ENCODE measurements at regions not wholly inside any gene's neighbourhood (a gene's known extent, or its start where the extent isn't known, plus 50 kb on each side); places are given as distances from the start of the nearest gene placed in this dataset.

DNA sequence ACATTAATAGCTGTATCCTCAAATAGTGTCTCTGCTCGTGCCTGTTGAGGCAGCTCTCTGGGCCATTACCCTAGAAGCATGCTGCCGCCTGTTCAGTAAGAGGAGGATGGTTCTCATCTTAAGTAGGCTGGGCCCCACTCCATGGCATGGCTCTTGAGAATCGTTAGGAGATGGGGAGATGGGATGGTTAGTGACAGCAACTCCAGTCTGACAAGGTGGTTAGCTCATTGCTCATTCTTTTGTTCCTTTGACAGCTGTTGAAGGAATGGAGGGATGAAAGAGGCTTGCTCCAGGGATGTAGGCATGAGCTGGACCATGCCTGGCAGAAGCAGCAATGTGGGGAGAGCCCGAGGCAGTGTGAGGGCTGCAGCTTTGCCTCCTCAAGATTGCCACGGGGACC lies 68.2 kb downstream of the MAP10 start:
- no peak for DNase-seq (ENCODE audit: low spot score)
- Histone ChIP-seq H3K9me3 (ENCODE audit: control insufficient read depth in 4 of 4, low read length in 3 of 4) (no peaks in the 10 kb centered on the region), H3K4me1 (ENCODE audit: control insufficient read depth in 4 of 4, insufficient read depth in 4 of 4, low read length in 3 of 4) (peaks cover 0 to 9% (median 5%) of the 10 kb centered on the region in 4 donors), H3K36me3 (ENCODE audit: control insufficient read depth in 4 of 4, insufficient read depth in 3 of 4, low read depth in 1 of 4, low read length in 3 of 4) (no peaks in the 10 kb centered on the region), H3K27me3 (ENCODE audit: control insufficient read depth in 4 of 4, insufficient read depth in 4 of 4, low read length in 3 of 4) (no peaks in the 10 kb centered on the region), H3K9ac (ENCODE audit: low read depth in 1 of 2, low read length in 2 of 2) (no peak overlapping the region), H3K4me3 (ENCODE audit: low read depth in 1 of 3, low read length in 3 of 3) (no peak overlapping the region), H3K27ac (ENCODE audit: low read depth in 1 of 2, low read length in 2 of 2) (no peak overlapping the region)
- 82% methylated on average over 5 of the region's 5 CpGs for WGBS
- TF ChIP-seq SP1 (IDR thresholded peaks at IDR 0.05), result no peak
- no peak for TF ChIP-seq TAF1 (conservative IDR thresholded peaks at IDR 0.05)
- TF ChIP-seq HNF4G (IDR thresholded peaks at IDR 0.05), result no peak
- TF ChIP-seq HNF4A (conservative IDR thresholded peaks at IDR 0.05), result no peak
- no peak for TF ChIP-seq RAD21 (IDR thresholded peaks at IDR 0.05)
- TF ChIP-seq CTCF (IDR thresholded peaks at IDR 0.05; ENCODE audit: low read depth, low read length, missing input control), result no peak
- TF ChIP-seq NR2F2 (IDR thresholded peaks at IDR 0.05), result no peak
- no peak for TF ChIP-seq YY1 (IDR thresholded peaks at IDR 0.05)
- no peak for TF ChIP-seq RXRA (IDR thresholded peaks at IDR 0.05)
- no peak for TF ChIP-seq FOXA2 (IDR thresholded peaks at IDR 0.05)
- no peak for TF ChIP-seq JUND (IDR thresholded peaks at IDR 0.05)
- no peak for TF ChIP-seq MAX (IDR thresholded peaks at IDR 0.05)
- TF ChIP-seq FOXA1 (IDR thresholded peaks at IDR 0.05), result no peak
- no peak for TF ChIP-seq GABPA (IDR thresholded peaks at IDR 0.05 in 1 of 2, conservative IDR thresholded peaks at IDR 0.05 in 1 of 2)
- TF ChIP-seq, protein P1, sequence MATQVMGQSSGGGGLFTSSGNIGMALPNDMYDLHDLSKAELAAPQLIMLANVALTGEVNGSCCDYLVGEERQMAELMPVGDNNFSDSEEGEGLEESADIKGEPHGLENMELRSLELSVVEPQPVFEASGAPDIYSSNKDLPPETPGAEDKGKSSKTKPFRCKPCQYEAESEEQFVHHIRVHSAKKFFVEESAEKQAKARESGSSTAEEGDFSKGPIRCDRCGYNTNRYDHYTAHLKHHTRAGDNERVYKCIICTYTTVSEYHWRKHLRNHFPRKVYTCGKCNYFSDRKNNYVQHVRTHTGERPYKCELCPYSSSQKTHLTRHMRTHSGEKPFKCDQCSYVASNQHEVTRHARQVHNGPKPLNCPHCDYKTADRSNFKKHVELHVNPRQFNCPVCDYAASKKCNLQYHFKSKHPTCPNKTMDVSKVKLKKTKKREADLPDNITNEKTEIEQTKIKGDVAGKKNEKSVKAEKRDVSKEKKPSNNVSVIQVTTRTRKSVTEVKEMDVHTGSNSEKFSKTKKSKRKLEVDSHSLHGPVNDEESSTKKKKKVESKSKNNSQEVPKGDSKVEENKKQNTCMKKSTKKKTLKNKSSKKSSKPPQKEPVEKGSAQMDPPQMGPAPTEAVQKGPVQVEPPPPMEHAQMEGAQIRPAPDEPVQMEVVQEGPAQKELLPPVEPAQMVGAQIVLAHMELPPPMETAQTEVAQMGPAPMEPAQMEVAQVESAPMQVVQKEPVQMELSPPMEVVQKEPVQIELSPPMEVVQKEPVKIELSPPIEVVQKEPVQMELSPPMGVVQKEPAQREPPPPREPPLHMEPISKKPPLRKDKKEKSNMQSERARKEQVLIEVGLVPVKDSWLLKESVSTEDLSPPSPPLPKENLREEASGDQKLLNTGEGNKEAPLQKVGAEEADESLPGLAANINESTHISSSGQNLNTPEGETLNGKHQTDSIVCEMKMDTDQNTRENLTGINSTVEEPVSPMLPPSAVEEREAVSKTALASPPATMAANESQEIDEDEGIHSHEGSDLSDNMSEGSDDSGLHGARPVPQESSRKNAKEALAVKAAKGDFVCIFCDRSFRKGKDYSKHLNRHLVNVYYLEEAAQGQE (IDR thresholded peaks at IDR 0.05), result no peak

DNA sequence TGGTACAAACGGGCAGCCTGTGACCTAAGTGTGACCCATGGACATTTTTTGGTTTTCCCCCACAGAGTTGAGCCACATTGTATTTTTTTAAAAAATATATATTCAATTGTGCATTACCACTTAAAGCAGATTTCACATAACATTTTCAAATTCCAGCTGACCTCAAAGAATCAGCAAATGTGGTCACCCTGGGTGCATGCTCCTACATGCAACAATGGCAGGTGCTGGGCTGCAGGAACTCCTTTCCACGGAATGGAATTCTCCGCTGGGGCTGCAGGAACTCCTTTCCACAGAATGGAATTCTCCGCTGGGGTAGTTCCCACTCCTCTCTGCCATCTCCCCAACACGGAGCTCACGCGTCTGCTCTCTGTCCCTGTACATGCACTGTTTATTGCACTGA lies 68.7 kb downstream of the MAP10 start:
- DNase-seq (ENCODE audit: low spot score), result no peak
- H3K4me3 ChIP-seq (ENCODE audit: low read depth in 1 of 3, low read length in 3 of 3), result no peak overlapping the region
- WGBS, result 93% methylated on average over 7 of the region's 7 CpGs
- H3K36me3 ChIP-seq (ENCODE audit: control insufficient read depth in 4 of 4, insufficient read depth in 3 of 4, low read depth in 1 of 4, low read length in 3 of 4), result no peaks in the 10 kb centered on the region
- H3K27ac ChIP-seq (ENCODE audit: low read depth in 1 of 2, low read length in 2 of 2), result no peak overlapping the region
- peaks cover 0 to 5% (median 2%) of the 10 kb centered on the region in 4 donors for H3K4me1 ChIP-seq (ENCODE audit: control insufficient read depth in 4 of 4, insufficient read depth in 4 of 4, low read length in 3 of 4)
- H3K9ac ChIP-seq (ENCODE audit: low read depth in 1 of 2, low read length in 2 of 2), result no peak overlapping the region
- H3K9me3 ChIP-seq (ENCODE audit: control insufficient read depth in 4 of 4, low read length in 3 of 4), result no peaks in the 10 kb centered on the region
- no peaks in the 10 kb centered on the region for H3K27me3 ChIP-seq (ENCODE audit: control insufficient read depth in 4 of 4, insufficient read depth in 4 of 4, low read length in 3 of 4)
- TF ChIP-seq FOXA1 (IDR thresholded peaks at IDR 0.05), result no peak
- no peak for TF ChIP-seq EGR1 (IDR thresholded peaks at IDR 0.05; ENCODE audit: low read depth in 2 of 2)
- TF ChIP-seq, protein P2, sequence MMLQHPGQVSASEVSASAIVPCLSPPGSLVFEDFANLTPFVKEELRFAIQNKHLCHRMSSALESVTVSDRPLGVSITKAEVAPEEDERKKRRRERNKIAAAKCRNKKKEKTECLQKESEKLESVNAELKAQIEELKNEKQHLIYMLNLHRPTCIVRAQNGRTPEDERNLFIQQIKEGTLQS (IDR thresholded peaks at IDR 0.05), result no peak
- no peak for TF ChIP-seq HNF4A (conservative IDR thresholded peaks at IDR 0.05)
- TF ChIP-seq GABPA (IDR thresholded peaks at IDR 0.05 in 1 of 2, conservative IDR thresholded peaks at IDR 0.05 in 1 of 2), result no peak
- TF ChIP-seq RAD21 (IDR thresholded peaks at IDR 0.05), result no peak
- TF ChIP-seq JUND (IDR thresholded peaks at IDR 0.05), result no peak
- no peak for TF ChIP-seq TAF1 (conservative IDR thresholded peaks at IDR 0.05)
- TF ChIP-seq ZBTB33 (IDR thresholded peaks at IDR 0.05), result no peak
- no peak for TF ChIP-seq RXRA (IDR thresholded peaks at IDR 0.05)
- TF ChIP-seq YY1 (IDR thresholded peaks at IDR 0.05), result no peak
- no peak for TF ChIP-seq SP1 (IDR thresholded peaks at IDR 0.05)
- TF ChIP-seq NR2F2 (IDR thresholded peaks at IDR 0.05), result no peak
- no peak for TF ChIP-seq CTCF (IDR thresholded peaks at IDR 0.05; ENCODE audit: low read depth, low read length, missing input control)
- TF ChIP-seq FOXA2 (IDR thresholded peaks at IDR 0.05), result no peak
- no peak for TF ChIP-seq HNF4G (IDR thresholded peaks at IDR 0.05)
- TF ChIP-seq MAX (IDR thresholded peaks at IDR 0.05), result no peak
